HG03280 (cell line): ENCODE measurements at regions not wholly inside any gene's neighbourhood (a gene's known extent, or its start where the extent isn't known, plus 50 kb on each side); places are given as distances from the start of the nearest gene placed in this dataset.

Experiments used
- ATAC-seq: cut with Tn5 transposase; IDR thresholded peaks from one replicate; pipeline ENCODE4 v1.9.1; 2021; ENCODE audit warnings: mild to moderate bottlenecking, moderate library complexity; ENCODE audit not compliant: unreplicated experiment

- ATAC-seq, result no peak
These were observed 83.2 kb upstream of the DNAH14 start for GRCh38 chr1:224846119-224846907.

DNA sequence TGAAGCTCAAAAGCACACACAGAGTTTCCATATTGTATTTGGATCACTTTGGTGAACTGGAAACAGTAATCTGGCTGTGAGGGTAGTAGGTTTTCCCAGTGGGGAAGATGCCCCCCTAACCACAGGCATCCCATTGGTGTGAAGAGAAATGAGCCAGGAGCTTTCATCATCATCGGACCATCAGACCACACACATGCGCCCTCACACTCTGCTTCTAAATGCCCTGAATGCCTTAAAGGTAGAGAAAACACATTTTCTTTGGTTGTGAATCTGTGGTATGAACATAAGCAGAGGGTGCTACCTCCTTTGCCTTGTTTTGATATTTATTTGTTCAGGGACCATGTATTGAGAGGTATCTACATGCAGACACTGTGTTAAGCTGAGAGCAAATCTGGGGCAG is 79.0 kb upstream of the DNAH14 start:
- ATAC-seq, result no peak

DNA sequence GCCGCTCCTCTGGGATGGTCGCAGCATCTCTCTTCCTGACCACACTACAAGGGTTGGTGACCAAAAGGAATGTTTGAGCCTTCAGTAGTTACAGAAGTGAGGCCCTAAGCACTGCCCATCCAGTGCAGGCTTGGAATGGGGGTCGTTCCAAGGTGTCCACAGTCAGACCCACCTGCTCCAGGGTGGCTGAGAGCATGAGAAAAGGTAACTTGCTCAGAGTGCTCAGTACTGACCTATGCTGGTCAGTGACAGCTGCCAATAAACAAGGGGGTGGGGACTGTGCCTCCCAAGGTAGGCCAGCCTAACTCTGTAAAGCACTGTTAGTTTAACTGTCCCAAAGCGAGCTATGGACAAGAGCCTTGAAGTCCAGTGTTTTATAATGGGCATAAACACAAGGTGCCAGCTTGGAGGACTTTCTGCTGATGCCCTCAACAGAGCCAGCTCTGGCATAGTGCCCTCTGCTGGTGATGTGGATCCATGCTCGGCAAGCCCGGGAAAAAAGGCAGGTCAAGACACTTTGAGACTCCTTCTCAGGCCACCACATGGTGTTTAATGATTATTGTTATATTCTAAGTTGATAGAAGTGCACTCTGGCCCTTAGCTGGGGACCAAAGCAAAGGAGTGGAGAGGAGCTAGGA is 78.1 kb upstream of the DNAH14 start:
- ATAC-seq, result peak; percentile 55

DNA sequence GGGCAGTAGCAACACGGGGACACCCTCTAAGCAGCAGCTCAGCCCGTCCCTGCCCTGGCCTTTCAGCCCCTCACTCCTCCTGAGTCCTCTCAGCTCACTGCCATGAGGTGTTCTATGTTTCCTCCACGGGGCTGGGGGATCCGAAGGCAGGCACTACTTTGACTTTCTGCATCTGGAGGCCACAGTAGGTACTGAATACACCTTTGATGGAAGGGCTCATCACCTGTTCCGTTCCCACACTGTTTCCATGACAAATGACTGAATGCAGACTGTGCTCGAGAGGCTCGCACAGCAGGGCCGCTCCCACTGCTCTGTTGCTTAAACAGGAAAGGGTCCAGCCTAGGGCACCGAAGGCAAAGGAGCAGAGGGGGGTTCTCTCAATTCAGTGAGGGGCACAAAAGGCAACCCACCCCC is 77.6 kb upstream of the DNAH14 start:
- ATAC-seq, result peak; percentile 23

DNA sequence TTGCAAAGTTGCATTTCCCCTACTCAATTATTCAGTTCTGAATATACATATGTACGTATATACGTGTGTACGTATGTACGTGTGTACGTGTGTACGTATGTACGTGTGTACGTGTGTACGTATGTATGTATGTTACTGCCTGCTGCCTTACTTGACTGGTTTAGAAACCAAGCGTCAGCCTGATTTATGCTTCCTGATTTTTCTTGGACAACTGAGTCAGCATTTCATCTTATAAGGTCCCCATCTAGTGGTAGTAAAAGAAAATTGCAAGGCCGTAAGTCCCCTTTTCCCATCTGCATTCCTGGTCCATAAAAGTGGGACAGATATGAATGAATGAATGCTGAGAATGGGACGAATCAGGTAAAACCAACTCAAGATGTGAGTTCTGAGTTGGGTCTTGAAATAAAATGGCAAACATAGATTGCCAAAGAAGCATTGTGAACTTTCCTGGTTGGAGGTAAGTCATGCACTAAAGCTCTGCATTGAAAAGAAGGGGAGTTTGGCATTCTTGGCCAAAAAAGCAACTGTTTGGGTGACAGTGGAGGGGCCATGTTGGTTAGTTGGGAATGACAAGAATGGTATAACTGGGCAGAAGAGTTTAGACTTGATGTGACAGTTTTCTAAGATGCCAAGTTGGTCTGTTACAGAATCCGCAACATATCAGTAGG is 76.4 kb upstream of the DNAH14 start:
- no peak for ATAC-seq

DNA sequence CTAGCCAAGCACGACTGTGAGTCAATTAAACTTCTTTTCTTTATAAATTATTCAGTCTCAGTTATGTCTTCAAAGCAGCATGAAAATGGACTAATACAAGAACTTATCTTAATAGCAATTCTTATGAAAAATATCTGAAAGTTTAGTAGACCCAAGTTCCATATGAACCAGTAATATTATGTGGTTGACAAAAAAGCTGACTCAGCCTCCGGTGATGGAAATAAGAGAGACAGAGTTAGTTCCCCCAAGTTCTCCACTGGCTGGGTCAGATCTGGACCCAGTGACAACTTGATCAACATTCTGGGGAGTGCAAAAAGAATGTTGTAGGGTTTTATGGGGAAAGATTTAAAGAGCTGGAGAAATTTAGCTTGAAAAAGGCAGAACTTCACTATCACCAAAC is 72.5 kb upstream of the DNAH14 start:
- ATAC-seq, result no peak

- ATAC-seq, result no peak
These were observed 69.8 kb upstream of the DNAH14 start for GRCh38 chr1:224859651-224860050.

DNA sequence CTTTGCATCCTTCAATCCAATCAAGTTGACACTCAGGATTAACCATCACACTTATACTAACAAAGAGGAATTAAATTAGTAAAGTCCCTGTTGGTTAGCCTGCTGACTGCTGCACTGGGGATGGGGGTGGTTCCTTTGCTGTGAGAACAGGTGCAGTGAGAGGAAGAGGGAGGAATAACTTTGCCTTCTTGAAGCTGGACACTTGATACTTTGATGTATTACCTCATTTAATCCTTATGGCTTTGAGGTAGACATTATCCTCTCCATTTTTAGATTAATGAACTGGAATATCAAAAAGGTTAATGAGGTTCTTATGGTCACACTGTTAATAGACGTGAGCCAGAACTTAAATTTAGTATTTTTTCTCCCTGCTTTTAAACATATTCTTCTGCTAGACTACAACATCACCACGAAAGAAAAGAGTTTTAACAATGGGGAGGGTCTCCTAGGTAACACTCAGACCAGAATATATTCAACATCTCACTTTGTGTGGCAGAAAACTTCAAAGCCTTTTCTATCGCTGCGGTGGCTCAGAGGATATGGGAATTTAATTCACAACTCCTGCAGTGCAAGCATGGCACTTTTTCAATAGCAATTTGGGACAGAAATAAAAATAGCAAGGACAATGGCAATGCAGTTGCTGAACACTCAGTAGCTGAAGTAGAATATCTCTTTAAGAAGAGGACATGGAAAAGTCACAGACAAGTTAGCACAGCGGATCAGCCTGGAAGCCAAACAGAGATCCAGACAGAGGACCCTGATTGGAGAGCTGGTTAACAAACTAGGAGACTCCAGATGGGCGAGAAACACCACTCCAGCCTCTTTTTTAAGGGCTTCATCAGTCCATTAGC is 68.8 kb upstream of the DNAH14 start:
- ATAC-seq, result no peak

DNA sequence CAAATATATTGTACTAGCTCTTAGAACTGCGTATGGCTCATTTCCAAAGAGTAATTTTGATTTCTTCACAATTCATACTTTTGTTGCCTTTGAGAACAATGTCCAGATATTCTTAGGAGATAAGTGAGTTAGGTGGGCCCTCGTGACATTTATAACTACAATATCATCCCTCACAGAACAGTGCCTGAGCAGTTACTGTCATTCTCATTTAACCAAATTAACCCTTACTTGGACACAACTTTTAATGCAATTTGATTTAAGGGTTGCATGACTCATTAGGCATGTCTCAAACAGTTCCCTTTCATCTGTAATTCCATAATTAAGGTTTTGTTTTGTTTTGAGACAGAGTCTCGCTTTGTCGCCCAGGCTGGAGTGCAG is 68.1 kb upstream of the DNAH14 start:
- ATAC-seq, result no peak

DNA sequence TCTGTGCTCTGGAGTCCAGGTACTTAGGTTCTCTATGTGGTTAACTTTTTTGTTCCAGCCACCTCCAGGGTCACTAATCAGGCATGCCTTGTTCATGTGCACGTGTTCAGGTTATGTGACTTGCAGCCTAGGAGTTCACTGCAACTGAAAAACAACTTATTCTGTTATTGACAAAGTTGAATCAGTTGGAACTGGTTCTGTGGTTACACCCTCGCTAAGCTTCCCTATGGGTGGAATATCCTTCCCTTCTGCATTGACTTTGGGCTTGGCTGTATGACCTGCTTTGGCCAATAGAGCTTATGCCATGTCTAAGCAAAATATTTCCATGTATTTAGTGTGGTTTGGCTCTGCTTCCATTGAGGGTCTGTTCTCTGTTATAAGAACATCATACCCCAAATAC is 66.0 kb upstream of the DNAH14 start:
- ATAC-seq, result no peak

- ATAC-seq, result no peak
These were observed 65.5 kb upstream of the DNAH14 start for GRCh38 chr1:224864006-224864405.

GRCh38 chr1:224865510-224865909 is 64.0 kb upstream of the DNAH14 start:
- ATAC-seq, result no peak

- ATAC-seq, result no peak
These were observed 62.5 kb upstream of the DNAH14 start for GRCh38 chr1:224866940-224867339.

GRCh38 chr1:224867715-224868114 is 61.8 kb upstream of the DNAH14 start:
- no peak for ATAC-seq

GRCh38 chr1:224872832-224873433 is 56.5 kb upstream of the DNAH14 start:
- ATAC-seq, result no peak

DNA sequence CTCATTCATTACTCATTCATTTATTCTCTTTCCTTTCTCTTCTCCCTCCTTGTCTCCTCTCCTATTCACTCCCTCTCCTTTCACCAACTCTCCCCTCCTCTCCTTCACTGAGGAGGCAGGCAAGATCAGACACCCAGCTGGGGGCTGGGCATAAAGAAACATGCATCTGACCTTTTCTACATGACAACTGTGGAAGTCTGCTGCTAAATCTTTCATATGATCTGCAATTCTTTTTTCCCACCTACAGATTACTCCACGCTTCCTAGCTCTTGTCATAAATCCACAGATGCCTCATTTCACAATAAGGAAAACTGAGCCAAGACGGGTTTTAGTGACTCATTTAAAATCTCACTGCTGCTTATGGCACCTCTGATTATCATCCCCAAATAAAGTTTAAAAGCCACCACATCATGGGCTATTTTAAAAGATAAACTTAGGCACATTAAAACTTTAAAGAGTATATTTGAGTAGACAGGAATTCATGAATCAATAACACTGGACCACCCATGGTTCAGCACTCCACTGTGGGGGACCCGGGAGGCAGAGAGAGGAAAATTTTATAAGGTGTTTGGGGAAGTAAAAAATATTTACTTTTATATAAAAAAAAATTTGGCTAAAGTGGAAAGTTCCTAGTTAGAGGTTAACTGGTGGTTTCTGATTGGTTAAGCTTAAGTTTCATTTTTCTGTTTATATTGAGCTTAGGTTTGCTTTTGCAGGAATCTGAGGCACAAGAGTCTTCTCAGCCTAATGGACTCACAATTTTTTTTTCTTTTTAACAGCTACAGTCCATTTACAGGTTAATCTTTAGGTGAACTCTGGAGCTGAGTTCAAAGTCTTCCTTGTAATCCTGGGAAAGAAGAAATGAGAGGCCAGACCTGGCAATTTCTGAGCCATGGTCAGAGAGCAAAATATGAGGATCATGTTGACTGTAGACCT is 55.8 kb upstream of the DNAH14 start:
- no peak for ATAC-seq

DNA sequence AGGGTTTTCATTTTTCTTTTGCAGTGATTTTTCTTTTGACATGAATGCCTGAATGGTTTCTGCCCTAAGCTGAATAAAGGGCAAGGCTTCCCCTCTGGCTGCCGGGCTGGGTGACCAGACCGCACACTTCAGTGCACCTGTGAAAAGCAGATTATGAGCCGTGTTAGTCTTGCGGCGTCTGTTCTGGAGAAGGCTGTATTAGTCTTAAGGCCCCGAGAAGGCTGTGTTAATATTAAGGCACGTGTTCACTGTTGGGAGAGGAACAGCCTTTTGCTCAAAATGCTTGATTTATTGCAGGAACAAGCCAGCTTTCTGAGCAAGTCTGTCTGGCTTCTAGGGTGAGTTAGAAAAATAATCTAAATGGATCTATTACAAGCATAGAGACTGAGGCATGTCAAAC is 54.7 kb upstream of the DNAH14 start:
- ATAC-seq, result no peak

DNA sequence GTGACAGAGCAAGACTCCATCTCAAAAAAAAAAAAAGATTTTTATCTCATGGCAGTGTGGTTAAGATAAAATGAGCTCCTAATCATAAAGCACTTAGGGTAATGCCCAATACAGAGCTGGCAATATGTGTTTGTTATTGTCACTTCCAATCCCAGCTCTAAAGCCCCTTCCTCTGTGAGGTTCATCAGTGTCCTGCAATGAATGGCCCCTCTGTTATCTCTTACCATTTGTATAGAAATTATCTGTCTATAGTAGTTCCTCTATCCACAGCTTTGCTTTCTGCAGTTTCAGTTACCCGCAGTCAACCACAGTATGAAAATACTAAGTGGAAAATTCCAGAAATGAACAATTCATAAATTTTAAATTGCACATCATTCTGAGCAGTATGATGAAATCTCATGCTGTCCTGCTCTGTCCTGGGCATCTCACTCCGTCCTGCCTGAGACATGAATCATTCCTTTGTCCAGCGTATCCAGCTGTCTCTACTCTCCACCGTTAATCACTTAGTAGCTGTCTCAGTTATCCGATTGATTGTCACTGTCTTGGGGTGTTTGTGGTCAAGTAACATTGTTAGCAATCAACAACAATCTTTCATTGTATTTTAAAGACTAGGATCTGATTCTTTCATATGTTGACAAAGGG is 50.2 kb upstream of the DNAH14 start:
- no peak for ATAC-seq
